ENCODE measurements at regions not wholly inside any gene's neighbourhood (a gene's known extent, or its start where the extent isn't known, plus 50 kb on each side); places are given as distances from the start of the nearest gene placed in this dataset.

DNA sequence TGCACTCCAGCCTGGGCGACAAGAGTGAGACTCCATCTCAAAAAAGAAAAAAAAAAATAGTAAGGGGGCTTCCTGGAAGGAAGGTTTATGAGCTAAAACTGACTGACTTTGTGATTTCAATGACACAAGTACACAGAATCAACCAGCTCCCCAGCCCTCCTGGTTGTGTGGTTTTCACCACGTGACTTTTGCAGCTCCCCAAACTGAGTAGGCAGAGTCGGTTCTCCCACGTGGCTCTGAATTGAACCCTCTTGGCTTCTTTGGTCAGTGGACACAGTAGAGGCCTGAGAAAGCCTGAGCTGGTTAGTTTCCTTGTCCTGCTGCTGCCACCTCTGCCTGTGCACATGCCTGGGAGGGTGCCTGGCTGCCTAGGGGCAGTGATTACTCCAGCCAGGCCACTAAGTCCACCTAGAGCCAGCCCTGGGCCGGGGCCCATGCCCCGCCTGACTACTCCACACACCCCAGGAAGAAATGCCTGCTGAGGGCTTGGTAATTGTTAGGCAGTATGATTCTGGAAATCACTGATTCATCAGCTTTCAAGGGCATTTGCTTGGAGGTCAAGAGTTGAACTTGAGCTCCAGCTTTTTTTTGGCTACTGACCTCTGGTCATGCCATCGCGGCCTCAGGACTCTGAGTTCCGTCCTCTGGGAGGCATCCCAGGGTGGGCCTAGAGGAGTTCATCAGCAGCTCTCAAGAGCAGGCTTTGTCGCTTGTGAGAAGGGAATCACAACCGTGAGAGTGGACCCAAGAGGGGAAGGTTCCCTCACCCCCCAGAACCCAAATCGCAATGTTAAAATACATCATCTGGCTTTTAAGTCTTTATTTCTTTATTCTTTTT is 431.9 kb upstream of the HS6ST1 start:
- no peak for DNase-seq (ENCODE audit: low read depth)

DNA sequence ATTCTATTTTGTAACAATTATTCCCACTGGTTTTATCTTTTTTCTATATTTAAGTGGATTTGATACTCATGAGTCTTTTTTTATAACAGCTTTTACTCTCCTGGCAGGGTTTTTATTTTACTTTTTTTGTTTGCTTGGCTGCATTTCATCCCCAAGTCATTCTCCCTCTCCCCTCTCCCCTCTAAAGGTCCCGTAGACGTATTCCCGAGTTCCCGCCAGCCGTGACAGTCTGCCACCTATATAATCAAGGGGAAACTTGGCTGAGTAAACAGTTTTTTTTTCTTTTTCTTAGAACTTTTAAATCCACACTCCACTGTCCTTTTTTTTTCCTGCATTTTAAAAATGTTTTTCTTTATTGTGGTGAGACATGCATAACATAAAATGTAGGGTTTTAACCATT is 433.1 kb upstream of the HS6ST1 start:
- no peak for DNase-seq (ENCODE audit: low read depth)

DNA sequence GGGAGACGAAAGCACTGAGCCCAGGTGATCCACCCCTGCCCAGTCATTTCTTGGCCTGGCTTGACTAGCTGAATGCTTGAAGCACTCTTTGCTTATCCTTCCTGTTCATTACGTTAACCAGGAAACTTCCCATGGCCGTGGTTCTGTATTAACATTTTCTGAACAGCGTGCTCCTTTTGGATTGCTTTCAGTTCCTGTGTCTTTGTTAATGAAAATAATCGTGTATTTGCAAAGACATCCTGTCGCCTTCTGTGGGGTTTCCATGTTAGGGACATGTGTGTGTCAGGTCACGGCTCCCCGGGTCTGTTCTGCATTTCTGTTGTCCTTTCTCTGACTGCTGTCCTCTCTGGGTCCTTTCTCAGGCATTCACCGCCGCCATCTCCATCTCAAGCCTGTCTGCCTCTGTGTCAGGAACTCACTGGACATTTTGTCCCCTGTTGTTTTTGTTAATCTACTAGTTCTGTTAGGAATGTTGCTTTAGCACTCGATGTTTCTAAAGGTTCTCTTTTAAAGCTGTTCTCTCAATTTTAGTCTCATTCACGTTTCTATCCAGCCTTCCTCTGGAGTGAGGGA is 434.1 kb upstream of the HS6ST1 start:
- DNase-seq (ENCODE audit: low read depth): no peak

DNA sequence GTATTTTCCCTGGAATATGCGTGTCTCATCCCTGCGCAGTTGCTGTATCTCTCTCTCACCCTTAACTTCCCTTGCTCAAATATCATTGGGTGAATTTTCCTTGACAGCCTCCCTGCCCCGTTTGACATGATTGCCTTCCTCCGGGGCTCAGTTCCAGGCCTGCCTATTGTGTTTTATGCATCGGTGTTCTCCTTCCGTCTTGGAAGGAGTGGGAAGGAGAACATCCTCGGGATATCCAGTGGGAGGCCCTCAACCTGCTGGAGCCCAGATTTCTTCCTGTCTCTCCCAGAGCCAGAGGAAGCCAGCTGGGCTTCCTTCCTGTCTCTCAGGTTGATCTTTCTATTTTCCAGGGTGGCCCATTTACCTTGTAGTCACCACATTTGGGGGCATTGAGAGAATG is 434.7 kb upstream of the HS6ST1 start:
- no peak for DNase-seq (ENCODE audit: low read depth)

DNA sequence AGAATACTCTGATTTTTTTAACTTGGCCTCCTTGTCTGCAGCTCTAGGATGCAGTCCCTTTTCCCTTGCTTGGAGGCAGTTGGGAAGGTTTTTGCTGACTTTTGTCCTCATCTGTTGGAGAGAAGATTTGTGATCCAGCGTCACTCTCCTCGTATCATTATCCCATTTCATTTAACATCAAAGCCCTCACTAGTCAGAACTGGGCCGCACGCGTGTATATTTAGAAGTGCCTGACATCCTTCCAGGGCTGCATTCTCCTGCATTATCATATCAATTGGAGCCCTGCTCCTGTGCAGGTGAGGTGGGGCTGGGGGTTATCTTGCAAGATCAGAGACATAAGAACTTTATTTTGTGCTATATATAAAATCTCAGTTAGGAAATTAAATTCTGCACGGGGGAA is 435.1 kb upstream of the HS6ST1 start:
- no peak for DNase-seq (ENCODE audit: low read depth)

DNA sequence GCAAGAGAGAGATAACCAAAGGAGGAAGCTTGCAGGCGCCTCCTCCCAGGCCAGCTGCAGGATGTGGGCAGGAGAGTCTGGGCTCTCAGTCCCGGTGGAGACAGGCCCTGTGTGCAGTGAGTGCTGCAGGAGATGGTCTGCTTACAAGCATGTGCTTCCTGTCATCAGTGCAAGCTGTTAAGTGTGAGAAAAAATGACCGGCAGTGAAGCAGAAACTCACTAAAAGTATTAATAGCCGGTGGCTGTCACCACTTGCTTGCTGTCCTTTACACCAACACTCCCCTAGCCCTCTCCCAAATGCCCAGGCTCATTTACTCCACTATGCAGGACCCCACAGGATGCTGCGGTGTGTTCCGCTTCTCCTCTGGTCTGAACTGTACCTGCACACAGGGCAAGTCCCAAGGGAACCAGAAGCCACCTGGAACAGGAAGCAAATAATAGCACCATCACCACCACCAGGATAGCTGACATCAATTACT is 435.6 kb upstream of the HS6ST1 start:
- no peak for DNase-seq (ENCODE audit: low read depth)

DNA sequence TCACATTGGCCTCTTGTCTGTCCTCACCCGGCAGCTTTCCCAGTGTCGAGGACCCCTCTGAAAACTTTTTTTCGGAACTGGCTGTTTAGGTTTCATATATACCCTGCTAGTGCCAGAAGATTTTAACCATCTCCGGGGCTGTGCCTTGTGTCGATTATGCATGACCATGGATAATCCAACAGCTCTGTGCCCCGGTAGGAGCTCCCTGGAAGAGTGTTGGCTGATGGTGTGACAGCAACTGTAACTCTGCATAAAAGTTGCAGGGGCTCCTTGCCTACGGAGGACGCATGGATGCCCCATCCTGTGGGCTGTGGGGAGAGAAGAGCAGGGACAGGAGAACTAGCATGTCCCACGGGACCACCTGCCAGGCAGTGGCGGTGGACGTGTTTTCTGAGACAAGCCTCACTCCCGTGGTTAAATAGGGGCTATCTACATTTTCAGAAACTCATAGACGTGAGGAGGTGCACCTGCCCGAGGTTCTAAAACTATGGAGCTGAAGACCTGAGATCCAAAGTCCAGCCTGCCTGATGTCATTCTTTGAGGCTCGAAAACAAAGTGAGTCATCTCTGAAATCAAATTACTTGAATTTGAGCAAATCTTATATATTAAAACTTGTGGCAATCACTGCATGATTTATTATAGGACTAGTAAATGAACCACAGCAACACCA is 437.2 kb upstream of the HS6ST1 start:
- no peak for DNase-seq (ENCODE audit: low read depth)

DNA sequence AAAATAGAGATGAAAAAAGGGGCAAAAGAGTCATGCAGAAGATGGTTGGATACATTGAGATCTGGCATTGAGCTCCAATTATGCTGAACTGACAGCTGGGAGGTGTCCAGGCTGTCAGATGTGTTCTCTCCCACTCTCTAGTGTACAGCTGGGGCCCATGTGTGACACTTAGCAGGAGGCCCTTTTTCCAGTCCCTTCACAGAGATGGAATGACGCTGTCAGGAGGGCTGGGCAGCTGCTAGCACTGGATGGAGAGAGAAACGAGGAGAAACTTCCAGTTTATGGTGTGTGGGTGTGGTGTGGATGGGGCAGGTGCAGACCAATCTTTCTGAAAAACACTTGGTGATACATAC is 437.7 kb upstream of the HS6ST1 start:
- no peak for DNase-seq (ENCODE audit: low read depth)

DNA sequence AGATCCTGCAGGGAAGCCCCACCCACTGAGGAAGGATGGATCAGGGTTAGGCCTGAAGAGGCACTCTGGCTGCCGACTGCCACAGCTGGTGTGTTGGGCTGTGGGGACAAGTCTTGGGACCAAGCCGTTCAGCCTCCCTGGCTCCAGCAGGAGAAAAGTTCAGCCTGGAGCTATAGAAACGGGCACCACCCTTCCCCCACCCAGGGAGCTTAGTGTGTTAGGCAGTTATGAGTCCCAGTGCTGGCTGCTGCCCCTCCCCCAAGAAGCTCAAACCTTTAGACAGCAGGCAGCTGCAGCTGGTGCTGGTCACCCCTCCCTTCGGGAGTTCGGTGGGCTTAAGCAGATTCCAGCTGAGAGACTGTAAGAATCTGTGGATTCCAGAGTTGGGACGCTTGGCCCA is 447.1 kb upstream of the HS6ST1 start:
- DNase-seq (ENCODE audit: low read depth): no peak

DNA sequence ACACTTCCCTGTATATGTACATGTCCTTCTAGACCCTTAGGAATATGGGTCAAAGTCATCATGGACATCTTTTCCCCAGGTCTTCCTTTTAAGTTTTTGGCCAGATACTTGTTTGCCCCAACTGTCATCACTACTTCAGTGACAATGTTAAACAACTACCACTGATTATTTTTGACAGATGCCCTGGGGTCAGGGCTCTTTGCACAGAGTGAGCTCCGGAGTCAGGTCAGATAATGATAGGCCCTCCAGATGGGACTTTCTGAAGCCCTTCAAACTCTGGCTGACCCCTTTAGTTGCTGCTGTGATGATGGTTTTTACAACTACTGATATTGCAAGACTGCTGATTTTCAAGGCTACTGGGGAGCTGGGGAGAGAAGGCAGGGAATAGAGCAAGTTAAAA is 449.4 kb upstream of the HS6ST1 start:
- no peak for DNase-seq (ENCODE audit: low read depth)

DNA sequence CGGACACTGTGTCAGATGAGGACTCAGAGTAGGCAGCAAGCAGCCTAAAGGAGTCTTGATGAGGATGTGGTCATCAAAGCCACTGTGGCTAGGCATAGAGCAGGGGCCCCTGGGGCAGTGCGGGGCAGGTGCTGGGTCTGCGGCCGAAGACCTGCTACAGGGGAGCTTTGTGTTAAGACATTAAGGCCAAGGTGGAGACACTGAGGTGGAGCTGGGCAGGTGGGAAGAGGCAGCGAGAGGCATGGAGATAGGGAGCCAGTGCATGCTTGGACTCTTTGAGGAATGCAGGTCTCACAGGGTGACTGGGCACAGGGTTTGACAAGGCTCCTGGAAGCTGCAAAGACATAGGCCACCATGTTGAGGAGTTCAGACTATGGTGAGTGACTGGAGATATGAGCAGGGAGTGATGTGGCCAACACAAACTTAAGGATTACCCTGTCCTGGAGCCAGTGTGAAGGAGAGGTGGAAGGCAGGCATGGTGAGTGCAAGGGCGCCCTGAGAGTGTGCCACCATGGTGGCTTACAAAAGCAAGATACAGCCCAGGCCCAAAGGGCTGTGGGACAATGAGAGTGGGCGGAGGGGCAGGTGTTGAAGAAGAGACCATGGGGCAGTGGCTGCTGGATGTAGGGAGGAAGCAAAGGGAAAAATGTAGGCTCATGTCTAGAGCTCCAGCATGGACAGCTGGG is 450.9 kb upstream of the HS6ST1 start:
- DNase-seq (ENCODE audit: low read depth): no peak

DNA sequence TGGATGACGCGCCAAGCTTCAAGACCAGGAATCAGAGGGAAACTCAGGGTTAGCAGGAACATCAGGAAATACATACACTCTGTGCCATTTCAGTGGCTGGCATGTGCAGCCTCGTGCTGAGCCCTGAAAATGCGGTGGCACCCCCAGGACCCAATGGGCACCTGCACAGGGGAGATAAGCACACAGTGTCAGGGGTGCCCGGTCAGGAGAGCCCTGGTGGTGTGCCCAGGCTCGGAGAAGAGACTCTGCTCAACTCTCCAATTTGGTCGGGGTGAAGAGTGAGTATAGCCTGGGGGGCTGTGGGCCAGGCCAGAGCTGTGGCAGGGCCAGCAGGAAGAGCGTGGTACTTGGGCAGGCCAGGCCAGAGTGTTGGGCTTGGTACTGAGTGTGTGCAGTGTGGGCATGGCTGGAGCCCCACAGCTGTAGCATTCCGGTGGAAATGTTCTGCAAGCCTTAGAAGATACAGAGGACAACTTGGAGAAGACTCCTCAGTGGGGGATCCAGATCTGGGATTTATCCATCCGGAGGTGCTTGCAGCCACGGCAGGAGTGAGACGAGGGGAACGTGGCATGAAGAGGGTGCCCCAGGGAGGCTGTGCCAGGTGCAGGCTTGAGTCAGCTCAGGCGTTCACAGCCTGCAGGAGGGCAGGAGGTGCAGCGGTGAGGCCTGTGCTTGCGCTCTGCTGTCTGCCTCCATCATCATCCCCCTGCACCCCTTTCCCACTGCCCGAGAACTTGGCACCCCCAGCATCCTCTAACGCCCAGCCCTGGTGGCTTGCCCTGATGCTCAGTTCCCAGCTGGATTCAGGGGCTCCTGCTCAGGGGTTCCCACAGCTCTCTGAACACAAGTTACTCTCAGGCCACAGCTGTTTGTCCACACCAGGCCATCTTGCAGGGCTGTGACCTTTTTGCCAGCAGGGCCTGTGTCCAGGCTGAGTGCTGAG is 451.7 kb upstream of the HS6ST1 start:
- no peak for DNase-seq (ENCODE audit: low read depth)

DNA sequence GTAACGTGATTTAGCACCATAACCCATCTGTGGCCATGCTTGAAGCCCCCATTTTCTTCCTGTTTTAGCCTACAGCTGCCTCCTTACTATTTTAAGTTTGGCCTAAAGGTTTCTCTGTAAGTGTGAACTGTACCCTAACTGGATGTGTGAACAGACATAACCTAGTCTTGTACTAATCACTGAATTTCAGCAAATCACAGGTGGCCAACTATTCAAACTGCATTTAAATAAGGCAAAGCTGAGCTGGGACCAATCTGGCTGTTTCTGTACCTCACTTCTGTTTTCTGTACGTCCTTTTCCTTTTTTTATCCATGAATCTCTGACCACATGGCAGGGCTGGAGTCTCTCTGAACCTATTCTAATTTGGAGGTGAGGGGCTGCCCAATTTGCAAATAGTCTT is 452.7 kb upstream of the HS6ST1 start:
- no peak for DNase-seq (ENCODE audit: low read depth)

DNA sequence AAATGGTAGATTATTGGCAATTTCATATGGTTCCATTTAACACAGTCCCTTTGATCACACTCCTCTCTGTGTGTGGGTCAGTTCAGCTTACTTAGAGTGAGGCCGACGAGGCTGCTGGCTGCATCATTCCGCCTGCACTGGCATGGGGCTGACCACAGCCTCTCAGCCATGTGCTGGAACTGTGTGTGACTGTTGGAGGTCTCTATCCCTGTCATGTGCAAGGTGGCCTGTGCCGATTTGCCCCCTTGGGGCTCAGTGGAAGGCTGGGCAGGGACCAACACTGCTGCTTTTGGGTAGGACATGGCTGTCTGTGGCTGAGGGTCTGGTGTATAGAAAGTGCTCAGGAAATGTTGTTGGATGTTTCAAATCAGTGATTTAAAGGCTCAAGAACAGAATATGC is 454.0 kb upstream of the HS6ST1 start:
- no peak for DNase-seq (ENCODE audit: low read depth)

DNA sequence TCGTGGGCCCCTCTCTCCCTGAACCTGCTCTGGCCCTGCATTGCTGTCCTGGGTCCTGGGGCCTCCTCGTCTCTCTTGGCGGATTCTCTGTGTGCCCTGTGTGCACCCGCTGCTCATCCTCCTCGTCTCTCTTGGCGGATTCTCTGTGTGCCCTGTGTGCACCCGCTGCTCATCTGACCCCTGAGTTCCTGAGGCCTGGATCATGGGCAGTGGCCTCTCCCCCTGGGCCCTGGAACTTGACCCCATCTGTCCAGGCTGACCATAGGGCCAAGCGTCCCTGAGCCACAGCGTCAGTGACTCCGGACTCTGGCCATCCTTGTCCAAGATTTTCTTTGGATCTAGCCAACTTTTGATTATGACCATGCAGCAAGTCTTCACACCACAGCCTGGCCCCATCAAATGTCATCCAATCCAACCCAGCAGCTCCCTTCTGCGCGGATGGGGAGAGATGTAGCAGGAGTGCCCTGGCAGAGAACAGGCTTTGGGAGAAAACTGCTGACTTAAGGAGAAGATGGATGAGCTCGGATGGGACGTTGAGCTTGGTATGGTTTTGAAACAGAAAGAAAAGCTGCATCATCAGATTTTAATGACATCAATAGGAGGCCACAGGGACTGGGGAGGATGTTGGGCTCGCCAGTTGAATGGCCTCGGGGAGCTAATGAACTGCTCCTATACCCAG is 455.1 kb upstream of the HS6ST1 start:
- DNase-seq (ENCODE audit: low read depth): no peak

DNA sequence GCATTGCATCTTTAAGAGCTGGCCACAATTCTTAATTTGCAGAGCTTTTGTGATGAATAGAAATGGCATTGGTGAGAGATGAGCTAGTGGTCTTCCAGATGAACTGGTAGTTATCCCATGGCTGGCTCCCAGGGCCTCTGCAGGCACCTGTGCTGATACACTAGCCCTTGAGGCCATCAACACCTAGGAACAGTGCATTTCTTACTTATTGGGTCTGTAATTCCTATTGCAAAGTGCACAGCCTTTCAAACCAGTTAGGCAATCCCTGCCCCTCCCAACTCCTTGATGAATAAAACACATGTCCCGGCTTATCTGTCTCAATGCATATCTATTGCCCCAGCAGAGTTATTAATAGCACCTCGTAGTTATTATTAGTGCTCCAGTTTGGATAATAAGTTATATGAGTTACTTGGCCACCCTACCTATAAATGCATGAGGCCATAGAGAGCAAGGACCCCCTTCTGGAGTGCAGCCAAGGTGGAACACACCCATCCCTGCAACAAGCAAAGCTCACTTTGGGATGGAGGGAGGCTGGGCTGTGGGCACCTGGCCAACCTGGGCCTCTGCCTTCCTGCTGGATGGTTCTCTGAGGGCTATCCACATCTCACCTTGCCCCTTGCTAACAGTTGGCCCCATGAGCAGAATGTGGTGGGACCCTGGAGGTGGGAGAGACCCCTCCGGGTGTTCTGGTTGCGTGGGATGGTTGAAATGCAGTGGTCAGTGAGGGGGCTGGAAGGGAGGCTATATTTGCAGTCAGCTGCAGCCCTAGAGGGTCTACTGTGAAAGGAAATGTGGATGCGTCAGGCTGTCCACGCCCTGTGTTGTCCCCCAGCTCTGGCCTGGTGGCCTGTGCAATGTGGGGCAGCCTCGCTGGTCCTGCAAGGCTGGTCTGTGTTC is 455.9 kb upstream of the HS6ST1 start:
- DNase-seq (ENCODE audit: low read depth): no peak

DNA sequence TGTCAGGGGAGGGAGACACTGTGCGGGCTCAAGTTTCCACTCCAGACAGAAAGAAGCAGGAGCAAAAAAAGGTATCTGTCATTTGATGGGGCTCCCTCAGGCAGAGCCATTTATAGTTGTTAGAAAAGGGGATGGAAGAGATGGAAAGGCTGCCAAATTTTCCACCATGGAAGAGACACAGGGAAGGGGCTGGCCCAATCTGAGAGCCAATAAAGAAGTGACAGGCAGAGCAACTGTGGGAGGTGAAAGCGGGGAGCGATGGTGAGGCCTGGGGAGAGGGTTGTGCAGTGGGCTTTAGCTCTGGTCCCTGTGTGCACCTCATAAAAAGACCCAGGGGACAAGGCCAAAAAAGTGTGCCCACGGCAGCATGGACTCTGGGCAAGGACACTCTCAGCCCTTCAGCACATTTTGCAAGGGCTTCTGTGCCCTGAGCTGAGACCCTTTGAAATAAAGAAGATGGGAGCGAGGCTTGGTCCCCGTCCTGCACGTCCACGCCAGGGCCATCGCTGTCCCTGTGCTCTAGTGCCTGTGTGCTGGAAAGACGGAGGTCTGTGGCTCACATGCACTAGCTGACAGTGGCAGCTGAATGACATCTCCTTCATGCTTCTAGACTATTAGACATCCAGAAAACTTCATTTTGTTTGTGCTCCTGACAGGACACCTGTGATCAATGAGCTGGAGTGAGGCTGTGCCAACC is 456.7 kb upstream of the HS6ST1 start:
- DNase-seq (ENCODE audit: low read depth): no peak

DNA sequence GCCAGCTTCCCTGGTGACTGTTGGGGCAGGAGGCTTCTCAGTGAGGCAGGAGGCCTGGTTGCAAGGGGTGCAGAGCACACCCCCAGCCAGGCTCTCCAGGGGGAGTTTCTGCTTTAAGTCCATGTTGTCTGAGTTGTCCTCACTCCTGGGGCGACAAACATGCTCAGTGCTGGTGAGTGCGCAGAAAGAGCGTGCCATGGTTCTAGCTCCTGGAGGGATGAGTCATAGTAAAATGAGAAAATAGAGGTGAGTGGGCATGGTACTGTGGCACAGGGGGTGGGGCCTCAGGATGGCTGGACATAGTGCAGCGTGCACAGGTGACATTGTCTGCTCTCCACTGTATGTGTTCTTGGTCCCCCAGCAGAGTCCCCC is 457.2 kb upstream of the HS6ST1 start:
- DNase-seq (ENCODE audit: low read depth): no peak

DNA sequence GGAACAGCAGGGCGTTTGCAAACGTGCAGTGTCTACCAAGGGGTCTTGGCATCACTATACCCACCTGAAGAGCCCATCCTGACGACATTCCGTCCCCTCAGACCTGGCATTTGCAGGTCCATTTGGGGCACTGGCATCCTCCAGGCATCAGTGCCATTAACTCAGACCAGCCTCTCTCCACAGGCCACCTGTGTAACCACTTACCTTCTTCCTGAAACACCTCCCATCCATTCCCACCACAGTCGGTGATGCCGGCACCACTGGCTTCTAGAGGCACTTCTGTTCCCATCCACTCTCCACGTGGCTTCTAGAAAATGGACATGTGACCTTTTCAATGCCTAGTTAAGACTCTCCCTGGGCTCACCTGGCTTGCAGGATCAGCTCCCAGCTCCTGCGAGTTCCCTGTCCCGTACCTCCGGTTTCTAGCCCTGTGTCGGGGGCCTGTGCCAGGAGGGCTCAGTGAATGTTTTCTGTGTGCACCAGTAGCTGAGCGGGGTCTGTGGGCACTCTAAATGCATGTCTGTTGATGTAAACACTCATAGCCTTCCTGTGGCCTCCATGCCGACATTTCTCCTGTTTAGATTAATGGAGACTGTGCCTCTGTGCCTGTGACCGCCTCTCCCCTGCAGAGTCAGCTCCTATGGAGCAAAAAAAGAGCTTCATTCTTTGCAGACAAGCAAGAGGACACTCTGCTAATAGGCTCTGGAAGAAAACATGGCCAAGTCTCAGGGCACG is 458.0 kb upstream of the HS6ST1 start:
- DNase-seq (ENCODE audit: low read depth): no peak
